ENCODE measurements at regions not wholly inside any gene's neighbourhood (a gene's known extent, or its start where the extent isn't known, plus 50 kb on each side); places are given as distances from the start of the nearest gene placed in this dataset.

- DNase-seq = no peak
- H3K79me2 ChIP-seq (ENCODE audit: low read length) = no peaks in the 10 kb centered on the region
- no peaks in the 10 kb centered on the region for H3K27me3 ChIP-seq (ENCODE audit: low read length)
- H3K4me3 ChIP-seq (ENCODE audit: low read length) = no peak overlapping the region
- H3K9me2 ChIP-seq (replicated peaks; ENCODE audit: insufficient read depth, low read length) = no peaks in the 10 kb centered on the region
- no peaks in the 10 kb centered on the region for H3K9me3 ChIP-seq (ENCODE audit: low read length)
- no peaks in the 10 kb centered on the region for H4K20me1 ChIP-seq (ENCODE audit: insufficient read depth, low read depth, low read length)
- no peaks in the 10 kb centered on the region for H3K4me1 ChIP-seq (ENCODE audit: low read length)
- no peak overlapping the region for H2AFZ ChIP-seq (ENCODE audit: low read length)
- H3K9ac ChIP-seq (ENCODE audit: low read length) = no peak overlapping the region
- H3K4me2 ChIP-seq (ENCODE audit: low read depth, low read length, poor library complexity, severe bottlenecking) = no peak overlapping the region
- H3K27ac ChIP-seq (ENCODE audit: low read length) = no peak overlapping the region
- no peaks in the 10 kb centered on the region for H3K36me3 ChIP-seq (ENCODE audit: insufficient read depth, low read length)
Measured at GRCh38 chr5:126265917-126266316, 157.3 kb upstream of the GRAMD2B start.

GRCh38 chr5:126267438-126267837, 155.8 kb upstream of the GRAMD2B start:
- Histone ChIP-seq H4K20me1 (ENCODE audit: insufficient read depth, low read depth, low read length) (no peaks in the 10 kb centered on the region), H3K9ac (ENCODE audit: low read length) (no peak overlapping the region), H3K4me2 (ENCODE audit: low read depth, low read length, poor library complexity, severe bottlenecking) (no peak overlapping the region), H3K4me1 (ENCODE audit: low read length) (no peaks in the 10 kb centered on the region), H3K27ac (ENCODE audit: low read length) (no peak overlapping the region), H2AFZ (ENCODE audit: low read length) (no peak overlapping the region), H3K36me3 (ENCODE audit: insufficient read depth, low read length) (no peaks in the 10 kb centered on the region), H3K4me3 (ENCODE audit: low read length) (no peak overlapping the region), H3K9me3 (ENCODE audit: low read length) (no peaks in the 10 kb centered on the region), H3K9me2 (replicated peaks; ENCODE audit: insufficient read depth, low read length) (no peaks in the 10 kb centered on the region), H3K27me3 (ENCODE audit: low read length) (no peaks in the 10 kb centered on the region), H3K79me2 (ENCODE audit: low read length) (no peaks in the 10 kb centered on the region)
- no peak for DNase-seq

DNA sequence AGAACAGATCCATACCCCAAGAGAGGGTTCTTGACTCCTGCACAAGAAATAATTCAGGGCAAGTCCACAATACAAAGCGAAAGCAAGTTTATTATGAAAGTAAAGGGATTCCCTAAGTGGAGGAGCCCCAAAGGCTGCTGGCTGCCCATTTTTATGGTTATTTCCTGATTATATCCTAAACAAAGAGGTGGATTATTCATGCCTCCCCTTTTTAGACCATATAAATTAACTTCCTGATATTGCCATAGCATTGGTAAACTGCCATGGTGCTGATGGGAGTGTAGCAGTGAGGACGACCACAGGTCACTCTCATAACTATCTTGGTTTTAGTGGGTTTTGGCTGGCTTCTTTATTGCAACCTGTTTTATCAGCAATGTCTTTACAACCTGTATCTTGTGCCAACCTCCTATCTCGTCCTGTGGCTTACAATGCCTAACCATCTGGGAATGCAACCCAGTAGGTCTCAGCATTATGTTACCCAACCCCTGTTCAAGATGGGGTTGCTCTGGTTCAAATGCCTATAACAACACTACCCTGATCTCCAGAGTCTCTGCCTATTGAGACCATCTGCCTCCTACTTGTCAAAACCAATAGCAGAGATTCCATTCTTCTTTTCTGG, 154.4 kb upstream of the GRAMD2B start:
- H4K20me1 ChIP-seq (ENCODE audit: insufficient read depth, low read depth, low read length) = no peaks in the 10 kb centered on the region
- no peak overlapping the region for H3K9ac ChIP-seq (ENCODE audit: low read length)
- H2AFZ ChIP-seq (ENCODE audit: low read length) = no peak overlapping the region

DNA sequence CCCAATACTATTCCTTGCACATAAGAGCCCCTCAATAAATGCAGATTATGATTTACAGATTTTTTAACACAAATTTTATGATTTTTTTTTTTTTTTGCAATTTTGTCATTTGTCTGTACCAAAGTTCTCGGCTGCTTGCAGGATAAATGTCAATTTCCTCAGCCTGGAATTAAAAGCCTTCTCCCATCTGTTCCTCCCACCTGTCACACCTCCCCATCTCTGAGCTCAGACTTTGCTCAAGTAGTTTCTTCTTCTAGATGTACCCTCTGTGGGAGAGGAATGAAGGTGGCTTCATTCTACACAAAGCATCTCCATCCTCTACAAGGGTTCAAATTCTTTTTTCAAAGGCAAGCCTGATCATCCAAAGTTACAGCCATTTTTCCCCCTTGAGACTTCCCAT, 153.7 kb upstream of the GRAMD2B start:
- Histone ChIP-seq H3K4me1 (ENCODE audit: low read length) (no peaks in the 10 kb centered on the region), H3K9me2 (replicated peaks; ENCODE audit: insufficient read depth, low read length) (no peaks in the 10 kb centered on the region), H2AFZ (ENCODE audit: low read length) (no peak overlapping the region), H3K27me3 (ENCODE audit: low read length) (no peaks in the 10 kb centered on the region), H4K20me1 (ENCODE audit: insufficient read depth, low read depth, low read length) (no peaks in the 10 kb centered on the region), H3K4me3 (ENCODE audit: low read length) (no peak overlapping the region), H3K9me3 (ENCODE audit: low read length) (no peaks in the 10 kb centered on the region), H3K9ac (ENCODE audit: low read length) (no peak overlapping the region), H3K36me3 (ENCODE audit: insufficient read depth, low read length) (no peaks in the 10 kb centered on the region), H3K79me2 (ENCODE audit: low read length) (no peaks in the 10 kb centered on the region), H3K27ac (ENCODE audit: low read length) (no peak overlapping the region), H3K4me2 (ENCODE audit: low read depth, low read length, poor library complexity, severe bottlenecking) (no peak overlapping the region)
- no peak for DNase-seq

More for the DNA sequence above, 154.4 kb upstream of the GRAMD2B start:
- Histone ChIP-seq H3K9me2 (replicated peaks; ENCODE audit: insufficient read depth, low read length) (no peaks in the 10 kb centered on the region), H3K27me3 (ENCODE audit: low read length) (no peaks in the 10 kb centered on the region), H3K36me3 (ENCODE audit: insufficient read depth, low read length) (no peaks in the 10 kb centered on the region), H3K79me2 (ENCODE audit: low read length) (no peaks in the 10 kb centered on the region), H3K4me1 (ENCODE audit: low read length) (no peaks in the 10 kb centered on the region), H3K27ac (ENCODE audit: low read length) (no peak overlapping the region), H3K4me3 (ENCODE audit: low read length) (no peak overlapping the region), H3K9me3 (ENCODE audit: low read length) (no peaks in the 10 kb centered on the region), H3K4me2 (ENCODE audit: low read depth, low read length, poor library complexity, severe bottlenecking) (no peak overlapping the region)
- DNase-seq = no peak

DNA sequence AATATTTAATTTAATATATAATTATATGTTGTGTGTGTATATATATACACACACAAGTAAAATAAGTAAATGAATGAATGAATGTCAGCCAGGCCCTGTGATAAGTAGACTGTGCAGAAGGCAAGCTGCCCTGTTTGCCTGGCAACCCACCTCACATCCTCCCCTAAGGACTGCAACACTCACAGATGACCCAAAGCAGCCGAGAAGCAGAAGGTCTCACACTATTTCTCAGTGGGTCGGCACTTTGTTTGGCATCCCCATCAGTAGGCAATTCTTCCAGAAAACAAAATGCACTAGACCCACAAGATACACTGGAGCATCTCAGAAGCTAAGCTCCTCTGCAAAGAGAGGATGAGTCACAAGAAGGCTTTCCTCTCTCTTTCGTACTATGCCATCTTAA, 152.1 kb upstream of the GRAMD2B start:
- Histone ChIP-seq H3K27me3 (ENCODE audit: low read length) (no peaks in the 10 kb centered on the region), H4K20me1 (ENCODE audit: insufficient read depth, low read depth, low read length) (no peaks in the 10 kb centered on the region), H3K9ac (ENCODE audit: low read length) (no peak overlapping the region), H3K79me2 (ENCODE audit: low read length) (no peaks in the 10 kb centered on the region), H3K4me2 (ENCODE audit: low read depth, low read length, poor library complexity, severe bottlenecking) (no peak overlapping the region), H2AFZ (ENCODE audit: low read length) (no peak overlapping the region), H3K9me2 (replicated peaks; ENCODE audit: insufficient read depth, low read length) (no peaks in the 10 kb centered on the region), H3K36me3 (ENCODE audit: insufficient read depth, low read length) (no peaks in the 10 kb centered on the region), H3K9me3 (ENCODE audit: low read length) (no peaks in the 10 kb centered on the region), H3K27ac (ENCODE audit: low read length) (no peak overlapping the region), H3K4me3 (ENCODE audit: low read length) (no peak overlapping the region), H3K4me1 (ENCODE audit: low read length) (no peaks in the 10 kb centered on the region)
- DNase-seq = no peak

DNA sequence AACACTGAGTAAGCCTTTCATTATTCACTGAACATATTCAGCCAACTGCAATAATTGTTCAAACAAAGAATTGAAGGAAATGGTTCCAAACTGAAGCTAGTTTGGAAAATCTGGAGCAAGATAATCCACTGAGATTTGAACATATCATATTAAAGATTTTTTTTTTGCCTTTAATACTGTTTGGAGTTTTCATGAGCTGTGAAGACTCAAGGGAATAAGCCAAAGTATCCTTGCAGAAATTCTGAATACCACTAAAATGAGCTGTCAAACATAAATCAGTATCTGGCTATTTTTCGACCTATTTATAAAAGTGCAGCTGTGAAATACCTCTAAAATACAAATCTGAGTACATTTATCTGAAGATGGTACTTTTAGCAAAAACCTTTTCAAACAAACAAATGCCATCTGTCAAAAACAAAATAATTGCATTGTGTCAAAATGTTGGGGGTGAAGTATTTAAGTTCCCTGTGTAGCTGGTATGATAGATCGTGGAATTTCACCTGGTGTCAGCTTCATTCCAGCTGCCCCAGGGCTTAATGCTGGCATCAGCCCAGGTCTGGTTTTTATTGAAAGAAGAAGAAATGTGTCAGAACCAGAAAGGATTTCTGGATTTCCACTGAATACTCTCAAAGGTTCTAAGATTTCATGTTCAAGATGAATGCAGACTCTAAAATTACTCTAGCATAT, 149.0 kb upstream of the GRAMD2B start:
- H3K36me3 ChIP-seq (ENCODE audit: insufficient read depth, low read length) = no peaks in the 10 kb centered on the region
- no peak overlapping the region for H3K4me2 ChIP-seq (ENCODE audit: low read depth, low read length, poor library complexity, severe bottlenecking)
- no peak overlapping the region for H2AFZ ChIP-seq (ENCODE audit: low read length)
- no peaks in the 10 kb centered on the region for H3K79me2 ChIP-seq (ENCODE audit: low read length)
- no peaks in the 10 kb centered on the region for H4K20me1 ChIP-seq (ENCODE audit: insufficient read depth, low read depth, low read length)
- H3K4me1 ChIP-seq (ENCODE audit: low read length) = no peaks in the 10 kb centered on the region
- no peaks in the 10 kb centered on the region for H3K9me2 ChIP-seq (replicated peaks; ENCODE audit: insufficient read depth, low read length)
- no peak overlapping the region for H3K4me3 ChIP-seq (ENCODE audit: low read length)
- no peak for DNase-seq
- H3K27me3 ChIP-seq (ENCODE audit: low read length) = no peaks in the 10 kb centered on the region
- no peaks in the 10 kb centered on the region for H3K9me3 ChIP-seq (ENCODE audit: low read length)
- no peak overlapping the region for H3K27ac ChIP-seq (ENCODE audit: low read length)
- no peak overlapping the region for H3K9ac ChIP-seq (ENCODE audit: low read length)

GRCh38 chr5:126274763-126275125, 148.5 kb upstream of the GRAMD2B start:
- H3K4me2 ChIP-seq (ENCODE audit: low read depth, low read length, poor library complexity, severe bottlenecking) = no peak overlapping the region
- no peak overlapping the region for H3K4me3 ChIP-seq (ENCODE audit: low read length)
- H4K20me1 ChIP-seq (ENCODE audit: insufficient read depth, low read depth, low read length) = no peaks in the 10 kb centered on the region
- DNase-seq = no peak
- no peaks in the 10 kb centered on the region for H3K79me2 ChIP-seq (ENCODE audit: low read length)
- H3K9ac ChIP-seq (ENCODE audit: low read length) = no peak overlapping the region
- no peak overlapping the region for H2AFZ ChIP-seq (ENCODE audit: low read length)
- no peaks in the 10 kb centered on the region for H3K9me3 ChIP-seq (ENCODE audit: low read length)
- H3K9me2 ChIP-seq (replicated peaks; ENCODE audit: insufficient read depth, low read length) = no peaks in the 10 kb centered on the region
- no peaks in the 10 kb centered on the region for H3K4me1 ChIP-seq (ENCODE audit: low read length)
- no peaks in the 10 kb centered on the region for H3K27me3 ChIP-seq (ENCODE audit: low read length)
- H3K36me3 ChIP-seq (ENCODE audit: insufficient read depth, low read length) = no peaks in the 10 kb centered on the region
- no peak overlapping the region for H3K27ac ChIP-seq (ENCODE audit: low read length)

GRCh38 chr5:126277762-126278161, 145.4 kb upstream of the GRAMD2B start:
- no peak overlapping the region for H3K4me2 ChIP-seq (ENCODE audit: low read depth, low read length, poor library complexity, severe bottlenecking)
- H3K9me3 ChIP-seq (ENCODE audit: low read length) = no peaks in the 10 kb centered on the region
- no peaks in the 10 kb centered on the region for H4K20me1 ChIP-seq (ENCODE audit: insufficient read depth, low read depth, low read length)
- H3K27me3 ChIP-seq (ENCODE audit: low read length) = no peaks in the 10 kb centered on the region
- H3K9ac ChIP-seq (ENCODE audit: low read length) = no peak overlapping the region
- H3K27ac ChIP-seq (ENCODE audit: low read length) = no peak overlapping the region
- no peaks in the 10 kb centered on the region for H3K4me1 ChIP-seq (ENCODE audit: low read length)
- no peak overlapping the region for H2AFZ ChIP-seq (ENCODE audit: low read length)
- H3K36me3 ChIP-seq (ENCODE audit: insufficient read depth, low read length) = no peaks in the 10 kb centered on the region
- no peaks in the 10 kb centered on the region for H3K79me2 ChIP-seq (ENCODE audit: low read length)
- H3K9me2 ChIP-seq (replicated peaks; ENCODE audit: insufficient read depth, low read length) = no peaks in the 10 kb centered on the region
- no peak overlapping the region for H3K4me3 ChIP-seq (ENCODE audit: low read length)
- DNase-seq = no peak

All from Karpas-422 (cell line).